ENCODE measurements at regions not wholly inside any gene's neighbourhood (a gene's known extent, or its start where the extent isn't known, plus 50 kb on each side); places are given as distances from the start of the nearest gene placed in this dataset.

DNA sequence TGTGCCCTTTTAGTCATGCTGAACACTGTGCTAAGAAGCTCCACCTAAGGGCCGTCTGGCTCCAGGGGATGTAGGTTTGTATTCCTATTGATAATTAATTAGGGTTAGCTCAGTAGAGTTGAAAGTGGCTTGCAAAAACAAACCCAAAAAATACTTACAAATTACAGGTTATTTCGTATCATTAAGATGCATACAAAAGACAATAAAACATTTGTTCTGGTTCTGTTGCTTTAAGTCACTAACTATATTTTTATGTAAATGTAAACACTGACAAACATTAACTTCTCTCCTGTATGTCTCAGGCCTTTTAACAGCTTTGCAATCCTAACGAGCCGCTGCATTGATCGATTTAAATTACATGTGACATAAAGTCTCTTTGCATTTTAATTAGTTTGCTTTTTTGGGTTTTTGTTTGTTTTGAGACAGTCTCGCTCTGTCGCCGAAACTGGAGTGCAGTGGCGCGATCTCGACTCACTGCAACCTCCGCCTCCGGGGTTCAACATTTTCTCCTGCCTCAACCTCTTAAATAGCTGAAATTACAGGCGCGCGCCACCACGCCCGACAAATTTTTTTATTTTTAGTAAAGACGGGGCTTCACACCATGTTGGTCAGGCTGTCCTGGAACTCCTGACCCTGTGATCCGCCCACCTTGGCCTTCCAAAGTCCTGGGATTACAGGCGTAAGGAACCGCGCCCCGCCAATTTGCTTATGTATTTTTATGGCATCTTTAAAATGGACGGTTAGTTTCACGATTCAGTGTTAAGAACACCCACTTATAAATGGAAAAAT is 110.9 kb downstream of the HFE start:
- DNase-seq (ENCODE audit: low read depth) = no peak

DNA sequence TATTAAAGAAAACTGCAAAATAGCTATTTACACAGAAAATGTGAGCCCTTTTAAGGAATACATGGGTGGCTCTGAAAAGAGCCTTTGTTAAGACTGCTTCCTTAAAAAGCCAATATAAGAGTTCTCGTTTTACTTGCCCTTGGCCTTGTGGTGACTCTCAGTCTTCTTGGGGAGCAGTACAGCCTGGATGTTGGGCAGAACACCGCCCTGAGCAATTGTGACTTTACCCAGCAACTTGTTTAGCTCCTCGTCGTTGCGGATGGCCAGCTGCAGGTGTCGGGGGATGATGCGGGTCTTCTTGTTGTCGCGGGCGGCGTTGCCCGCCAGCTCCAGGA is 111.5 kb downstream of the HFE start:
- DNase-seq (ENCODE audit: low read depth) = no peak

- DNase-seq (ENCODE audit: low read depth) = peak; percentile 86
These were observed 112.0 kb downstream of the HFE start for GRCh38 chr6:26199057-26199772.

- DNase-seq (ENCODE audit: low read depth) = no peak
These were observed 112.8 kb downstream of the HFE start for GRCh38 chr6:26199773-26200764.

DNA sequence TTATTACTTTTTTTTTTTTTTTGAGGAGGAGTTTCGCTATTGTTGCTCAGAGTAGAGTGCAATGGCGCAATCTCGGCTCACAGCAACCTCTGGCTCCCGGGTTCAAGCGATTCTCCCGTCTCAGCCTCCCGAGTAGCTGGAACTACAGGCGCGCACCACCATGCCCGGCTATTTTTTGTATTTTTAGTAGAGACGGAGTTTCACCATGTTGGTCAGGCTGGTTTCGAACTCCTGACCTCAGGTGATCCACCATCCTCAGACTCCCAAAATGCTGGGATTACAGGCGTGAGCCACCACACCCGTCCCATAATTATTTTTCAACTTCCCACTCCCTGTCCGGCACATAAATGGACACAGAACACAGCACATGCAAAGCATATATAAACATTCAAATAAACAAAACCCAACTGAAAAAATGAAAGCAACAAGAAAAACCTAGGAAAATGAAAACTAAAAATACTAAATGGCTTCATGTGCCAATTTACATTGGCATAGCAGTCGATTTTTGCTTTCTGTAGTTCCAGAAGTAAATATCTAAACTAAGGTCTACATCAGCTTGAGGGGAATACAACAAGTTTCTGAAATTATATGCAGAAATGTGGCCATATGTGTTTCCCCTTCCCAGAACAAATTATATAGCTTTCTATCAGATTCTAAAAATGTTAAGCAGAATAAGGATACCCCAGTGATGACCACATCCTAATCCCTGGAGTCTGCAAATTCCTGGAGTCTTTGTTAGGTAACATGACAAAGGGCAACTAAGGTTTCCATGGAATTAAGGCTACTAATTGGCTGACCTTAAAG is 113.9 kb downstream of the HFE start:
- DNase-seq (ENCODE audit: low read depth) = no peak

DNA sequence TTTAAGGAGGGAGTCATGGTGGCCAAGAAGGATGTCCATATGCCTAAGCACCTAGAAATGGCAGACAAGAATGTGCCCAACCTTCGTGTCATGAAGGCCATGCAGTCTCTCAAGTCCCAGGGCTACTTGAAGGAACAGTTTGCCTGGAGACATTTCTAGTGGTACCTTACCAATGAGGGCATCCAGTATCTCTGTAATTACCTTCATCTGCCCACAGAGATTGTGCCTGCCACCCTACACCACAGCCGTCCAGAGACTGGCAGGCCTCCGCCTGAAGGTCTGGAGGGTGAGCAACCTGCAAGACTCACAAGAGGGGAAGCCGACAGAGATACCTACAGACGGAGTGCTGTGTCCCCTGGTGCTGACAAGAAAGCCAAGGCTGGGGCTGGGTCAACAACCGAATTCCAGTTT is 115.0 kb downstream of the HFE start:
- DNase-seq (ENCODE audit: low read depth) = no peak

GRCh38 chr6:26202811-26203583 is 115.8 kb downstream of the HFE start:
- no peak for DNase-seq (ENCODE audit: low read depth)

DNA sequence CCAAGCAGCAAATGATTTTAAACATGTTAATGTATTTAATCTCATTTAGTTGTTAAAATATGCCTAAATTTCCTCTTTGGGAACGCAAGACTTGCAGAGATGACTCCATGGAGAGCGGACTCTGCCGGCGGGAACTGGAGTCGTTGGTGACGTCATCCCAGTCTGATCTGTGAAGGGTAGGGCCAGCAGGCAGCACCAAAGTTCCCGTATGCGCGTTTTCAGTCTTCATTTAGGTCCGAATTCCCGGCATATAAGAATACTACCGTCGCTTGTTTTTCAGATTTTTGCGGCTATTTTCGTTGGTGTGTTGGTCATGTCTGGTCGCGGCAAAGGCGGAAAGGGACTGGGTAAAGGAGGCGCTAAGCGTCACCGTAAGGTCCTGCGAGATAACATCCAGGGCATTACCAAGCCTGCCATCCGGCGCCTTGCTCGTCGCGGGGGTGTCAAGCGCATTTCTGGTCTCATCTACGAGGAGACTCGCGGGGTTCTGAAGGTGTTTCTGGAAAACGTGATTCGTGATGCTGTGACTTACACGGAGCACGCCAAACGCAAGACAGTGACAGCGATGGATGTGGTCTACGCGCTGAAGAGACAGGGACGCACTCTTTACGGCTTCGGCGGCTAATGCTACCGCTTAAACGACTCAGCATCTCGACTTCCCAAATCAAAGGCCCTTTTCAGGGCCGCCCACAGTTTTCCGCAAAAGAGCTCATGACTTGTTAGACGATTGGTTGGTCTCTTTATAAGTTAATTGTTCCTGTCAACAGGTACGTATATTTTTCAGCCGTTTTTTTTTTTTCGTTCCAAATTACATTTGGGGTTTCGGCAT is 117.3 kb downstream of the HFE start:
- DNase-seq (ENCODE audit: low read depth) = peak; percentile 98

GRCh38 chr6:26205161-26205624 is 118.0 kb downstream of the HFE start:
- DNase-seq (ENCODE audit: low read depth) = peak; percentile 78

GRCh38 chr6:26205625-26206574 is 118.7 kb downstream of the HFE start:
- DNase-seq (ENCODE audit: low read depth) = no peak

- DNase-seq (ENCODE audit: low read depth) = no peak
These were observed 119.9 kb downstream of the HFE start for GRCh38 chr6:26206868-26207801.

DNA sequence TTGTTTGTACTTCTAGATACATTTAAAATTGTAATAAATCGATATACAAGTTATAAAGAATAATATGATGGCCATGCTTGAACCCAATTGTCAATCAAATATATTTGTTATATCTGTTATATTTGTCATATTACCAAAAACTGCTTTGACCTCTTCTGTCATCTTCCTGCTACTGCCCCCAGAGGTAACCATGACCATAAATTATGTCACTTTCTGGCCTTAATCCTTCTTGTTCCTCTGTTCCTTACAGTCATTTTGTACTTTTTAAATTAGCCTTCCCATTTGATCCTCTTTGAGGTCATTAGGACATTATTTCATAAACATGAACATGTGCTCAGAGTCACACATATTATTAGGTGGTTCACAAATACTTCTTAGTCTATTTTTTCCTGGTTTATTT is 124.7 kb downstream of the HFE start:
- no peak for DNase-seq (ENCODE audit: low read depth)

DNA sequence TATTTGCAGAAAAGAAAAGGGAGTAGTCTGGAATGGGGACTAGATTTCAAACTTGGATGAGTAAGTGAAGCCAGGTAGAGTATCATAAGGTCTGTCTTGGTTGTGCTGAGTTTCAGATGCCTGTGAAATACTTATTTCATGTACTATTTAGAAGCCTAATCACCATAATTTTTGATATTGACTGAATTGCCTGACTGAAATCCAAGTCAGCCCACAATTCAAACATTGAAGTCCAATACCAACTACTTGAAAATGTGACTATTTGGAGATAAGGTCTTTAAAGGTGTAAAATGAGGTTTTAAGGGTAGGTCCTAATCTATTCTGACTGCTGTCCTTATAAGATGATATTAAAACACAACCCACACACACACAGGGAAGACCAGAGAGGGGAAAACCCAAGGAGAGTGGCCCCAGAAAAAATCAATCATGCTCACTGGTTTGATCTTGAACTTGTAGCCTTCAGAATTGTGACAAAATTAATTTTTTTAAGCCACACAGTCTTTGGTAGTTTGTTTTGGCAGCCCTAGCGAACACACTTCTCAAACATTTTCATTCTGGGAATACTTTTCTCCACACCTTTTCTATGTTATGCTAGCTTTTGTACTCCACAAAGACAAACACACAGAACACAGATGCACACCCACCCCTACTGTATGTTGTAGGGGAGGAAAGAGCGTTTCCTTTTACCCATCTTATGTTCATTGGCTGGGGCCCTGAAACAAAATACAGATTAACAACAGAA is 126.3 kb downstream of the HFE start:
- no peak for DNase-seq (ENCODE audit: low read depth)

GRCh38 chr6:26214803-26215584 is 127.8 kb downstream of the HFE start:
- DNase-seq (ENCODE audit: low read depth) = no peak

- no peak for DNase-seq (ENCODE audit: low read depth)
These were observed 128.5 kb downstream of the HFE start for GRCh38 chr6:26215585-26216358.

Data from CMK (cell line).